Stimulated activated CD8-positive, alpha-beta memory T cell treated with anti-CD3 and anti-CD28 coated beads, Interleukin-4, amount 100 ng/mL, for 48 hours (primary cell): ENCODE measurements at regions not wholly inside any gene's neighbourhood (a gene's known extent, or its start where the extent isn't known, plus 50 kb on each side); places are given as distances from the start of the nearest gene placed in this dataset.
"Not testable (repeated sequence)": the region's sequence is repeated elsewhere in the genome, so short reads cannot be mapped to it uniquely, and the experiment has no call there.

ENCODE experiments used
- DNase-seq: peaks from one replicate; pipeline ENCODE4 v3.0.0-alpha.2; 2020

DNA sequence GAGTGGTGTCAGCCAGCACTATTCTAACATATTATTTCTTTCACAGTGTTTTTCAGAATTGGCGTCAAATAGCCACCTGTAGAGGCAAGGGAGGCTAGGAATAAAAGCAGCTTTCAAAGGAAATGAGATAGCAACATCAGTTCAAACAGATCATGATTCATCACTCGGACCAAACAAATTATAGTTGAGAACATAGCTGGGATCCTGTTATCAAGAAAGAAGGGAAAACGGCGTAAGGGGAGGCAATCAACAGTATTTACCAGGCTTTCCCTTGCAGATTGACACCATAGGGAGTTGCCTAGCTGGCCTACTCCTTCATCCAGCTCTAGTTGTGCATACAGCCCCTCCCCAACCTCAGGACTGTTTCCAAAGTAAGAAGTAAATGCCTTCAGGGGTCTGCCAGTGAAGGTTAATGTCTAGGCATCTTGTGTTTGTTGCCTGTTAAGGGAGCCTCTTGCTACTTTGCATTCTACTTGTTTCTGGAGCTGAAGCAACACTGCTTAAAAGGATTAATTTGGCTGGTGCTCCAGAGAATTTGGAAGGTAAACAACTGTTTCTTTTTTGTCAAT lies 286.5 kb downstream of the NSUN3 start:
- no peak for DNase-seq

DNA sequence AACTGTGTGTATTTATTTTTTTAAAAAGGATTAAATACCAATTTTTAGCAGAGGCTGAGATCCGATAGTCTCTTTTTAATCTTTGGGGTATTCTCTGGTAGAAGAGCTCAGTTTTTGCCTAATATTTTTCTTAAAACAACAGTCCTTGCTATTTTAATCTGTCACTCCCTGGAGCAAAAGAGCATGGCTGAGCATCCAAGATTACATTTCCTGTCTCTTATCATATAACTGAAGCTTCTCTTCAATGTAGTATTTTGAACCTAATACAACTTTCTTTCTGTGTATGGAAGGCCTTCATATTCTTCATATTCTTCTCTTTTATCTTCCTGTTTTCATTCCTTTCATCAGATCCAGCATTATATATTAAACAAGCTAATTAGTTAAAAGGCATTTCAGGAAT lies 293.7 kb downstream of the NSUN3 start:
- DNase-seq = no peak

DNA sequence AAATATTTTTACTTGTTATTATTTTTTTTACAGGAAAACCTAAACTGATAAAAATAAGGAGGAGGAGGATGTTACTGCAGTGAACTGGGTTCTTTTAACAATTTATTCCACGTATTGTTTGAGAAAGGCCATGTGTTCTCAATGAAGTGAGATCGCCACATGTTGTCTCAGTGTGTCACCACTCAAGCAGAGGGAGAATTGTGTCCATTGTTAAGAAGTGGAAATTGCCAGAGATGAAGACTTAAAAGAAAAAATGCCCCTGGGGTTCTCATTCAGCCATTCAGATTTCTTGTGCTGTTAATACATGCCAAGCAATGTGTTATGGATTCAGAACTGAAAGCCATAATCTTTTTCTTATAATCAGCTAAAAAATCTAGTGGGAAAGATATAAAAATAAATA lies 297.1 kb downstream of the NSUN3 start:
- DNase-seq = no peak

DNA sequence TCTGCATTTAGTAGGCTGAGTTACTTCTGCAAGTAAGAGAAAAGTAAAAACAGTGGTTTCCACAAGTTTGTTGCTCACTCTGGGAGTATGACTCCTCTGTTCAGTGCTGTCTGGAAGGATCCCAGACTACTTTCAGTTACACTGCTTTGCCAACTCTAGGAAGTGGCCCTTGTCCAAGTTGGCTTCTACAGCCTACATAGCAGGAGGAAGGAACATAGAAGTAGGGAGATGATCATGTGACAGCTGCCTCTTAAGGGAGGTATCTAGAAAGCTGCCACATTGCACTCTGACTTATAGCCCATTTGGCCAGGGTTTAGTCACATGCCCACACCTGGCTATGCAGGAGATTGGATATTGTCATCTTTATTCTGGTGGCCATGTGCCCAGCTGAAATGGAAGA lies 298.1 kb downstream of the NSUN3 start:
- DNase-seq = no peak

DNA sequence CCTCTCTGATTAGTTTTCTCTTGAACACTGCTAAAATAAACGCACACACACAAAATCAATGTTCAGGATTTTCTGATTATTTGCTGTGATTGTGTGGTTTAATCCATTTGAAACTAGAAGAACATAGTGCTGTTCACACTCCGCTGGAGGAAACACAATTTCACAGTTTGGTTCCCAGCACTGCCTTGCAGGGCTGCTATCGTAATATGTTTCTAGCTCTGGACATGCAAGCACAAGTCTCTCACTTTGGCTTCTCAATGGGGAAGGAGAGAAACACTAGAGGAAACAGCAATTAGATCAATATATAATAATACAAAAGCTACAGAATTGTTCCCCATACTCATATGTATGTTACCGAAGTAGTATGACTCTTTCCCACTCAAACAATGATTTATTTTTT lies 299.5 kb downstream of the NSUN3 start:
- no peak for DNase-seq

DNA sequence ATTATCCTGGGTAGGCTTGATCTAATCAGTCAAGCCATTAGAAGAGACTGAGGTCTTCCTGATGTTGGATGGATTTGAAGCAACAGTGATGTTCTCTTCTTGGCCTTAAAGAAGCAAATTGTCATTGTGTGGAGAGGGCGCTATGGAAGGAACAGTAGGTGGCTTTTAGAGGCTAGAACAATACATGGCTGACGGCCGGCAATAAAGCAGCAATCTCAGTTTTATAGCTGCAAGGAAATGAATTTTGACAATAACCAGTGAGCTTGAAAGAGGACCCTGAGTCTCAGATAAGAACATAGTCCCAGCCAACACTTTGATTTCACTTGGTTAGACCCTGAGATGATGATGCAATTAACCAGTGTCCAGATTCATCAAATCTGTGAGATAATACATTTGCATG lies 302.1 kb downstream of the NSUN3 start:
- no peak for DNase-seq

DNA sequence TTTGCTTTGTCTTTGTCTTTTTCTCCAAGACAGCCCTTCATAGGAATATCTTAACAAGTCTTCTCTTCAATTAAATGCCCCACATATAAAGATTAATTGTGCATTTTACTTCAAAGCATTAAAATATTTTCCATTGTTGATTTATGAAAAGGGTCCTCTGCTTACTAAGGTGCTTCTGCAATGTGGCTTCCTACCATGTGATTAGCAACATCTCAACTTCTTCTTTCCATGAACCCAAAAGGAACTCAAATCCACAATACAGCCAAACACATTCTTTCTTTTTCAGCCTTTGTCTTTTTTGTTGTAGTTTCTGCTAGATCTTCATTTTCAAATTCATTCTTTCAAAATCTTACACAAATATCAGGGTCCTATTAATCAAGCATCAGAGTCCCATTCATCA lies 309.2 kb downstream of the NSUN3 start:
- no peak for DNase-seq

DNA sequence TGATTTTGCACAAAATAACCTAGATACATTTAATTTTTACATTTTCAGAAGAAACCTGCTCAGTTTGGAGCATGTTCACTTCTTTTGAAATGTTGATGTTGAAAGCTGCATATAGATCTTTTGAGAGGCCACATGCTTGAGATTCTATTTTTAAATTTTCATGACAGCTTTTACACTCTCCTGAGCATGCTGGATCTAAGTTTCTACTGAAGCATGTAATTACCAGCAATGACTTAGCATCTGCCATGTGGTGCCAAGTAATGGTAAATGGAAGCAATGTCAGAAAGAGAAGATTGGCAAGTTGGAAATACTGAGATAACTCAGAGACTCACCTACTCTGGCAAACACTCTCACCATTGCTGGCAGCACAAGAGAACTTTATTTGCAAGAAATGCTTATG lies 310.6 kb downstream of the NSUN3 start:
- DNase-seq = no peak

DNA sequence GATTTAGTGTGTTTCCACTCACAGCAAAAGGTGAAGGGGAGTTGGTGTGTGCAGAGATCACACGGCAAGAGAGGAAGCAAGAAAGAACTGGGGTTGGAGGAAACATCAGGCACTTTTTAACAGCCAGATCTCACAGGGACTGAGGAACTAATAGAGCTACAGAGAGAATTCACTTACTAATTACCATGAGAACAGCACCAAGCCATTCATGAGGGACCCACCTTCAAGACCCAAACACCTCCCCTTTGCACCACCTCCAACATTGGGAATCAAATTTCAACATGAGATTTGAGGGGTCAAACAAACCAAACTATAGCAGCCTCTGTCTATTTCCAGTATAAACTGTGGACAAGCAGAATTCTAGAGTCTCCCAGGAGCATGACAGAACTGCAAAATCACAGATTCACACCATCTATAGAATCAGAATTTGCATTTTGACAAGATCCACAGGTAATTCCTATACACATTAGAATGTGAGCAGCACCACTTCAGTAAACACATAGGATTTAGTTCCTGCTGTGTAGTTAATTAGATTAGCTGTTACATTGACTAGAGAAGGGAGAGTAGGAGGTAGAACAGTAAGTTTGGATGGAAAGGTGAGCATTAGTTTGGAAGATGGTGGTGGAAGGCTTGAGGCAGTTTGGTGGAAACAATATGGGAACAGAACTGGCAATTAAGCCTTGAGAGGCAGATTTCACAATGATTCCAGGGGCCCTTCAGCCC lies 311.7 kb downstream of the NSUN3 start:
- DNase-seq = no peak

DNA sequence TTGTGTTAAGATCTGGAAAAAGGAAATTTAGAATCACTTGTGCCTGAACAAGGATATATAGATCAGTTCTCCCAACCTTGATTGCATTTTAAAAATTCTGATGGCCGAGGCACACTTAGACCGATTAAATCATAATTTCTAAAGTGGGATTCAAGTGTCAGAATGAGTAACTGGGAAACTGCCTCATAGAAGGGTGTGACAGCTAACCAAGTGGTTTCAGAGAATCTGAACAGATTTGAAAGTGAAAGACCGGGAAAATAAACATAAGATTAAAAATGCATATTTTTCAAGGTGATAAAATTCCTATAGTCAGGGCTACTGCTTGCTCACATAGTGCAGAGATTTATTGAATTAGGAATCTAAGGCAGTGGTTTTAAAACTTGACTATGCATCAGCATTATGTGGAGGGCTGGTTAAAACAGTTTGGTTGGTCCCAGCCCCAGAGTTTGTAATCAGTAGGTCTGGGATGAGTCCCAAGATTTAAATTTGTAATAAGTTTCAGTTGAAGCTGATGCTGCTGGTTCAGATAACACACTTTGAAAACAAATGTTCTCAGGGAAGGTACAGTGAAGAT lies 314.3 kb downstream of the NSUN3 start:
- DNase-seq = not testable (repeated sequence)

DNA sequence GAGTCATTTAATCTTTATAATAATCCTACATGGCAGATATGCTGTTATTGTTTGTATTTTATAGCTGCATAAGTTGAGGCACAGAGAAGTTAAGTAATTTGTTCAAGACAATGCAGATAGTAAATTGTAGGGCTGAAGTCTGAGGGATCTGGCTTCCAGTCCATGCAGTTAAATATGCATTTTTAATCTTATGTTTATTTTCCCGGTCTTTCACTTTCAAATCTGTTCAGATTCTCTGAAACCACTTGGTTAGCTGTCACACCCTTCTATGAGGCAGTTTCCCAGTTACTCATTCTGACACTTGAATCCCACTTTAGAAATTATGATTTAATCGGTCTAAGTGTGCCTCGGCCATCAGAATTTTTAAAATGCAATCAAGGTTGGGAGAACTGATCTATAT lies 315.0 kb downstream of the NSUN3 start:
- DNase-seq = not testable (repeated sequence)

DNA sequence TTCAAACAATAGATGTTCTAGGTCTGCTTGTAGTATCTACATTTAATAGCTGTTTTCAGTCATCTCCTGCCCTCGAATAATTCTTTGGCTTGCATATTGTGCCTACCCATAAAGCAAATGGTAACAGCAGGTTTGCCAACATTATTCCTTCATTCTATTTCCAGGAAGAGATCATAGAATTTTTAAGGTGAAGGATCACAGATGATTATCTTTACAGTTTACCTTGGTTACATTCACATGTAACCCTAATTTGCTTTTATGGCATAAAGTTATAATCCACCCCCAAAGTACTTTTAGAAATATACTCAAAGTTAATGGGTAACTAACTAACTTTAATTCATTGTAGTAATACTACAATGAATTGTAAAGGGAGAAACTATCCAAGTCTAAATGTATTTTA lies 315.5 kb downstream of the NSUN3 start:
- DNase-seq = no peak

DNA sequence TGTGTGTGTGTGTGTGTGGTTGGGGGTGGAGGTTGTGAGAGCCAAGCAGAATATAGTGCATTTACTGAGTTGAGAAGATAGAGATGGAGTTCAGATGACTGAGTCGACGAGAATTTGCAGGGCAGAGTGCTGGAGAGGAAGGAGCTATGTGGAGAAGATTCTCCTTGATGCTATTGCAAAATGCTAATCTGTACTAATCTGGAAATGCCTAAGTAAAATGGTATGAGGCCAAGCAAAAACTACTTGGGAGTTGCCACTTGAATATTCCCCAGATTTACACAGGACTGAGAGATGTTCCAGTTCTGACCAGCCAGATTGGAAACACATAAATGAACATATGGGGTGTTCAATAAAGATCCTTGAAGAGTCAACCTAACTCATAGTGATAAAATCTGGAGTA lies 316.4 kb downstream of the NSUN3 start:
- no peak for DNase-seq

DNA sequence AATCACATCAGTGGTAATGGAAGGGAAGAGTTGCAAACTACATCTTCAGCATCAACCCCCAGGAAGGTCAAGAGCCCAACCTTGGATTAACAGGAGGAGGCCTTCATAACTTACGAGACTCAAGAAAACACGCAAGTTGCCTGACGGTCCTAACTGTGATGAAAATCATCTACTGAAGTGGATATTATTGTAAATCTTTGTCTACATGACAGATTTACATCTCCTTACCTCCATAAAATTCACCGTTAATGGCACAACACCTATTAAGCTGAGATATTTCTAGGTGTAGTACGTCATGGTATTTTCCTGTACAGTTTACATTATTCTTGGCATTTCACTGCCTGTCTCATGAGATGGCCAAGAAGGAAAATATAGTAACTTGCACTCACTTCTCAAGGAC lies 332.0 kb downstream of the NSUN3 start:
- no peak for DNase-seq

DNA sequence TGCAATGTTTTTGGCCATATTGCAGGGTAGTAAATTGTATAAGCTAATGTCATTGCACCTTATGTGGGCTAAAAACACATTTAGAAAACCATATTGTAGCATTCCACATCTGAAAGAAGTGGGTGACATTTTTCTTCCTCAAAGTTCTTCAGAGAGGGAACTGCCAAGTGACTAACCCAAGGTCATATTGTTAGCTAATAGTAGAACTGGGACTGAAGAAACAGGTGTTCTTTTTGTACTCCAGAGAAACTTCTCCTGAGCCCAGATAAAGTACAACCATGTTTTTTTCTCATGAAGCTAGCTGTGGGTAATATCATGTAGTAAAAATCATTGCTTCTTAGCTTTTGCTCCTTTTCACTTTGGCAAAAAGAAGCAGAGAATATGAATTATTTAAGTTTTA lies 333.0 kb downstream of the NSUN3 start:
- no peak for DNase-seq

DNA sequence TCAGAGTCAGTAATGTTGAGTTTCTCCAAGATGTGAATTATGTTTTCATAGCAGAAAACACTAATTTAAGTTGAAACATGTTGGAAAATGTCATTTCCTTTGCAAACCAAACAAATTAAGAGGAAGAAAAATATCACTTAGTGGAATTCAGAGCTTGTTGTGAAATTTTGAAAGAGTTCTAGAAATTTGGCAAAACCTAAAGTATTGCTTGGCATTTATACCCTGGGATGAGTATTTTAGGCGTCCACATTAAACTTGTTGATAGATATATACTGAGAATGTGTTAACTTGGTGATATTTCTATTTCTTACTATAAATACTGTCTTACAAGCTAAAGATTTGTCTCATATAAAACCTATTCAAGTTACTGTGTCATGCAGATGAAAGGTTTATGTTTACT lies 335.2 kb downstream of the NSUN3 start:
- DNase-seq = no peak

DNA sequence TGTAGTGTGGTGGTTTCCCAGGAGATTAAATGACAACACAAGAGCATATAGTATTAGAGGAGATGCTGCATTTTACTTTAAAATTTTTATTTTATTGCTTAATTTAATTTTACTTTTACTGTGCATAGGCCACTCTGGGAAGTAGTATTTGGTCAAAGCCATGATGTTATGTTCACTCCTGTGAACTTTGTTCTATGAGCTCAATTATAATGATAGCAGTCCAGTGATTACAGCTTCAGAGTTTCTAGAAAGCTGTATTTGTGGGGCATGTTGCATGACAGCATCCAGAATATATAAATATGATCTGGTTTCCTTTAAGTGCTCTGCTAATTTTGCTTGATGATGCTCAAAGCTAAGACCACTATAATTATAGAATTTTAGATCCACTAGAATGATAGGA lies 338.6 kb downstream of the NSUN3 start:
- DNase-seq = no peak

DNA sequence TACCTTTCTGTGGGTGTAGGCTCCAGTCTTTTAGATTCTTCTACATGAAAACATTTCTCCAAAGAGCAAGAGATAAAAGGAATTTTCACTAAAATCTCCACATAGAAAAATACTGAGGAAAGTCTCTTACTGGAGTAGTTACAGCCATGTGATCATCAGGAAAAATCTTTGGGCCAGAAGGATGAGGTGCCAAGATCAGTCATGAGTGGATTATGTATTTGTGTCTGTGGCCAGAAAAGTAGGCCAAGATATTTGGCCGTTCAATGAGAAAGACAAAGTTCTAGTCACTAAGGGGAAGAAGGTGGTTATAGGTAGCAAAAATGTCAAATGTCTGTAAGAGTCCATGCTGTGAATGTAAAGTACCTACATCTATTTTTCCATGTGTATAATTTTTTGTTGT lies 339.3 kb downstream of the NSUN3 start:
- no peak for DNase-seq

DNA sequence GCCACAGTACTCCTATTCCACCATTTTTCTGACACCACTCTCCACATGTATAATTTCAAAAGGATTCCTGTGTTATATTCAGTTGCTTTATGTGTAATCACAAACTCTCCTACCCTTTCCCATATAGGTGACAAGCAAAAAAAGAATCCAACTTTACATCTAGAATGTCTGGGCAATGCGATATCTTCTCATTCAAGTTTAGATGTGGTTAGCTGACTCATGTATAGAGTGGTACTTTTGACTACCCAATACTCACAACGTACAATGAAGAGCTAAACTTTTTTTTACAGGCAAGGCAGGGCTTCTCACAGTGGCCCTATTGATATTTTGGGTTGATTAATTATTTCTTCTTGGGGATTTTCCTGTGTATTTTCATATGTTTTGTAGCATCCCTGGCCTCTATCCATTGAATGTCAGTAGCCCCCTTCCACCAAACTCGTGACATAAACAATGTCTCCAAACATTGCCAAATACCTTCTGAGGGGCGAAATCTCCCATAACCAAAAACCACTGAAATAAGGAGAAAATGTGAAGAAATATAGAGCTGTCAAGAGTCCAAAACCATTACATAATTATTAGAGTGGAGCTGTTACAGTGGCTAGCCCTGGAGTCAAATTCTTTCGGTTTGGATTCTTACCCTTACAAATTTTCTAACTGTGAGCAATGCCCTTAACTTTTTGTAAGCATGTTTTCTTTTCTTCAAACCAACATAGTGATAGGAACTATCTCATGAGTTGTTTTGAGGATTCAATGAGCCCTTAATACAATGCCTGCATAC lies 342.6 kb downstream of the NSUN3 start:
- no peak for DNase-seq

DNA sequence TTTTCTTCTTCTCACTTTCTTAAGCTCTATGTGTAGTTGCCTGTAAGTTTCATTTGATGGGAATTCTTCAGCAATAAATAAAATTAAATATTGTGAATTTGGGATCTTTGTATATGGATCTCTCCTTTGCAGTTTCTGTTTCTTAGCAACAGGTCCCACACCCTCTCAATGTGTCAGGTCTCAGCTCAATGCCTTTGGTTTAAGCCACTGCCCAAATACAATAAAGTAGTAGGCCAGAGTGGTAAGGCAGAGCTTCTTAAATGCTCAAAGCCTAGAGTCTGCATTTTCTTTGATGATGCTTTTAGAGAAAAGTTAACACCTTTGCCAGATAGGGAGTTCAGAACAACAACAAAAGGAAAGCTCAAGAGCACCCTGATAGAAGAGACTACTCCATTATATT lies 343.7 kb downstream of the NSUN3 start:
- no peak for DNase-seq

DNA sequence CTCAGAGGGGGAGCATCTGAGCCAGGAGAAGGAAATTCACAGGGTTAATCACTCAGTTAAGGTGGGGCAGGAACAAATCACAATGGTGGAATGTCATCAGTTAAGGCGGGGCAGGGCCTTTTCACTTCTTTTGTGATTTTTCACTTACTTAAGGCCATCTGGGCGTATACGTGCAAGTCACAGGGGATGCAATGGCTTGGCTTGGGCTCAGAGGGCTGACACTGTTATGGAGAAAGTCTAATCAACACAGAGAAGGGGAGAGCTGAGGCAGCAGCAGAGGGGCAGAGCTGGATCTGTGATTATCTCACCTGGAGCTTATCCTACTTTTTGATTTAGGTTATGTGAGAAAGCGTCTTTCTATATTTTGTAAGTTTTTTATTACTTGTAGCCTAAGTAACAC lies 350.1 kb downstream of the NSUN3 start:
- not testable (repeated sequence) for DNase-seq

DNA sequence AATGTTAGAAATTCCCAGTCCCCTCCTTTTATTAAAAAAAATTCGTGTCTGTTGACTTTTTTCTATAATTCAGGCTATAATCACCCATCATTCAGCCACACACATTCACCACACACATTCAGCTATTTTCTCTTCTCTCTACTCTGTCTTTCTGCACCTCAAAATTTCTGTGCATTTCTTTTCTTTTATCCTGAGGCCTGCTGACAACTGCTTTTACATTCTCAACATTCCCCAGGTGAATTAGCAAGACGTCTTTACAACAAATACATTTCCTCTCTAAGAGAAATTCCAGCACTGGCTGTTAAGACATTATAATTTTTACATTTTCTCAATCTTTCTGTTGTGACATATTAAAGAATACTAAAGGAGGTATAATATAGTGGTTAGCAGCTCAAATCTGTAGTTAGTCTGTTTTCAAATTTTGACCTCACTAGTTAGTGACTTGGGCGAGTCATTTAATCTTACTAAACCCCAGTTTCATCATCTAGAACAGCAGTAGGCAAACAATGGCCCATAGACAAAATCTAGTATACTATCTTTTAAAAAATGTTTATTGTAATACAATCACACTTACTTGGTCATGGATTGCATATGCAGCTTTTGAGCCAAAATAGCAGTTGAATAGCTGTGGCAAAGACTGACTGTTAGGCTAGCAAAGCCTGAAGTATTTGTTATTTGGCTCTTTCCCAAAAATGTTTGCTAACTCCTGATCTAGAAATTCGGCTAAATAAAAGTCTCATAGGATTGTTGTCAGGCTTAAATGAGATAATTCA lies 350.7 kb downstream of the NSUN3 start:
- DNase-seq = no peak

DNA sequence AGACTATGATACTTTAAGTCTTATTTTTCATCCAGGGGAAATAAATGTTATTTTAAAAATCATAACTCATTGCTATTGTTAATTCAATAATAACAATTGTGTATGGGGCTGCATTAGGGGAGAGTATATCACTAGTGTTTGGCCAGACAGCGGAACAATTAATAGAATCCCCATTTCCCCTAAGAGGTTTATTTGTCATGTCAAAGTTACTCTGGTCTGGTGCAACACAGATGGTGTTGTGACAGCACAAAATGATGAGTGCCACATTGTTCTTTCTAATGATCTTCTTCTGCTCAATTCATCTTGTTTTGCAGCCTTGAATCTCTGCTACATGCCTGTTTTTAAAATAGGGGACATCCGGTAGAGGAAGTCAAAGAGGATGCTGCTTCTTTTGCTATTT lies 351.6 kb downstream of the NSUN3 start:
- no peak for DNase-seq
